GM12872 (cell line): ENCODE measurements at regions not wholly inside any gene's neighbourhood (a gene's known extent, or its start where the extent isn't known, plus 50 kb on each side); places are given as distances from the start of the nearest gene placed in this dataset.

Experiments used
- CTCF ChIP-seq: IDR thresholded peaks from 3 replicates; pipeline ENCODE4 v1.5.1; 2011; ENCODE audit warnings: low read depth, mild to moderate bottlenecking, low read length, moderate library complexity; ENCODE audit not compliant: insufficient read depth

DNA sequence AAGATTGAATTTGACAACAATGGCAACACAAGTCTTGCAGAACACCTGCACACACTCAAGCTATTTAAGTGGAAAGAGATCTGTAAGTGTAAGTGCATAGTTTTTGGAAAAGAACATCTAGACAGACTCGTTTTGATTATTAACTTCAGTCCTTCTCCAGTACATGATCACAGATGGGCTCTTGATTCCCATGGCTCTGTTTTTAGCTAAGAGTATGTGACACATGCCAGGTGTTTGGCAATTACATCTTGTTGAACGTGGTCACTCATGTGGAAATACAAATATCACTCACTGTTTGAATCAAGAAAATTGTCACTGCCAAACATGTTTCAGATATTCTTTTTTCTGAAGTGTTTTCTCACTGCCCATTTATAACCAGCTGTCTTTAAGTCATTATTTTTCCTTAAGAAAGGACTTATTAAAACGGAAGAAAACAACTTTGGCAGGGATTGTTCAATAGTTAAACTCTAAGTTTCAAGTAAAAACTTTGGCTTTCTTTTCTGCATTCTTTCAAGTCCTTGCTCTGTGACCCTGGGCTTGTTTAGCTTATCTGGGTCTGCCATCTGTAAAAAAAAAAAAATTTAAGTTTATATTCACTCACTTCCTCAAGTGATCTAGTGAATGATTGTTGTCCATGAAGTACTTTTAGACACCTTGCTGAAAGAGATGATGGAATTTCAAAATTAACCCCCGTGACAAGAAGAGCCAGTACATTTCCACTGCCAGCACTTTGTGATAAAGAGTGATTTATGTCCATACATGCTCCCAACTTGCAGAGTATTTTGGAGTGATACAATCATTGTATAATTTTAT, 125.4 kb downstream of the ATXN3L start:
- no peak for TF ChIP-seq CTCF

GRCh38 chrX:13190051-13190450, 129.8 kb downstream of the ATXN3L start:
- no peak for TF ChIP-seq CTCF

- TF ChIP-seq CTCF = no peak
Measured at GRCh38 chrX:13189380-13189779, 130.5 kb downstream of the ATXN3L start.

- TF ChIP-seq CTCF = no peak
Measured at GRCh38 chrX:13188731-13189309, 131.0 kb downstream of the ATXN3L start.

GRCh38 chrX:13180807-13181206, 136.4 kb upstream of the FAM9C start:
- no peak for TF ChIP-seq CTCF

DNA sequence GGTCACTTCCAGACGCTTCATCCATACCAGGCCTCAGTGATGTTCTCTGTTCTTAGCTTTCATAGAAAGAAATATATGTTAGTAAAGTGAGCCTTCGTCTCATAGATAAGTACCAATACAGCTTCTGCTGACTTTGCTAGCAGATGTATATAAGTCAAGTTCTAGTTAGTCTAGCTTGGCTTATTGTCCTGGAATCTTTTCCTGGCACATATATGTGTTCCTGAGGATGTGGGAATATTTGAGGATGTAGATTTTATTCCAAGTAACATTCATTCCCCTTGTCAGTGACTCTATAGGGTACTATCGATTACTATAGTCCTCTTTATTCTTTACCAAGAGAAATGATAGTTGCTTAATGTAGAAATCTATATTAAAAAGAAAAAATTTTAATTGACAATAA, 135.2 kb upstream of the FAM9C start:
- TF ChIP-seq CTCF = no peak

DNA sequence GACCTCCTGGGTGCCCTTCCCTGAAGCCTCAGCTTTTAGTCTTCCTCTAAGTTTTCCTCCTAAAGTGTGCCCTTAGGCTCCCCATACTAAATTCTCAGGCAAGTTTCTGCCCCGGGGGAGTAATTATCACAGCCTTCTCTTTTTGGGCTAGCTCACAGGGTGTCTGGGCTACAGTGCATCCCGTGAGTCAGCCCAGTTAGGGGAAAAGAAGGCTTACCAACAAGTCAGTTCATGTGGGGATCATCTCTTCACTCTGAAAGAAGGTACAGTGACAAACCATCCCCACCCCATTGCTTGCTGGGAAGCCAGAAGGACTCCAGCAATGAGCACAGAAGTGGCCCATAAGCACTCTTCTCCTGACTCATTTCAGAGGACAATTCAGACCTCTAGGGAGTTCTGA, 134.7 kb upstream of the FAM9C start:
- TF ChIP-seq CTCF = no peak
